Embryonic facial prominence (tissue), 1 donor: ENCODE measurements at regions not wholly inside any gene's neighbourhood (a gene's known extent, or its start where the extent isn't known, plus 50 kb on each side); places are given as distances from the start of the nearest gene placed in this dataset.
"Not testable (repeated sequence)": the region's sequence is repeated elsewhere in the genome, so short reads cannot be mapped to it uniquely, and the experiment has no call there.

Experiments
- DNase-seq: peaks from one replicate; pipeline ENCODE4 v3.0.0-alpha.2; 2016; ENCODE audit errors: extremely low spot score

GRCh38 chr7:130943981-130944380 is 210.0 kb upstream of the KLF14 start:
- no peak for DNase-seq

DNA sequence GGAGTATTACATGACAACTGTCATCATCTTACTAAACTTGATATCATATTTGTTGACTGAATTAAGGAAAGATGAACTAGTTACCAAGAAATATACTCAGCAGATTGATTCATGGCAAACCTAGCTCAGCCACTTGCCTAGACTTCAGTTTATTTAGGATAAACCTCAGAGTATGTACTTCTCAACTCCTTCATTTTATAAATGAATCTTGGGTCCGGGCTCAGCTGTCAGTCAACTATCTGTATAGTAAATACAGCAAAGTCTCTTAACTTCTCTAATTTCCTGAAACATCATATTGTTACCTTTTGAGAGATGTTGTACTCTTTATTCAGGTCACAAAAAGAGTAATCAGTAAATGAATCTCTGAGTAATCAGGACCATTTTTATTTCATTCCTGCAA is 211.0 kb upstream of the KLF14 start:
- DNase-seq, result no peak

DNA sequence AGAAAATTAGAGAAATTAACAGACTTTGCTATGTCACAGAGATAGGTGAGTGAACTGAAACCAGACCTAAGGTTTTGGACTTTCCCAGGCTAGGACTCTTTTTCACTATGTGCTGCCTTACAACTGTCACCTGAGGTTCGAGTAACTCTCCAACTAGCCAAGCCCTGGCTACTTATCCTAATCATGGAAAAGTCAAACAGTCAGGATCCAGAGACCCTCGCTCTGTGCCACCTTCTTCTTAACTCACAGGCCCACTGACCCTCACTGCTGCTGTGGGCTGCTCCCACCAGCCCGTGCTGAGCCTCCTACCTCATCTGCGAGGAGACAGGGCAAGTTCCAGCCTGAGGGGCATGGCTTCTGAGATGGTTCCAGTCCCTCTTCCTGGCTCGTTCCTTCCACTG is 211.4 kb upstream of the KLF14 start:
- no peak for DNase-seq

GRCh38 chr7:130946114-130946513 is 212.1 kb upstream of the KLF14 start:
- no peak for DNase-seq

DNA sequence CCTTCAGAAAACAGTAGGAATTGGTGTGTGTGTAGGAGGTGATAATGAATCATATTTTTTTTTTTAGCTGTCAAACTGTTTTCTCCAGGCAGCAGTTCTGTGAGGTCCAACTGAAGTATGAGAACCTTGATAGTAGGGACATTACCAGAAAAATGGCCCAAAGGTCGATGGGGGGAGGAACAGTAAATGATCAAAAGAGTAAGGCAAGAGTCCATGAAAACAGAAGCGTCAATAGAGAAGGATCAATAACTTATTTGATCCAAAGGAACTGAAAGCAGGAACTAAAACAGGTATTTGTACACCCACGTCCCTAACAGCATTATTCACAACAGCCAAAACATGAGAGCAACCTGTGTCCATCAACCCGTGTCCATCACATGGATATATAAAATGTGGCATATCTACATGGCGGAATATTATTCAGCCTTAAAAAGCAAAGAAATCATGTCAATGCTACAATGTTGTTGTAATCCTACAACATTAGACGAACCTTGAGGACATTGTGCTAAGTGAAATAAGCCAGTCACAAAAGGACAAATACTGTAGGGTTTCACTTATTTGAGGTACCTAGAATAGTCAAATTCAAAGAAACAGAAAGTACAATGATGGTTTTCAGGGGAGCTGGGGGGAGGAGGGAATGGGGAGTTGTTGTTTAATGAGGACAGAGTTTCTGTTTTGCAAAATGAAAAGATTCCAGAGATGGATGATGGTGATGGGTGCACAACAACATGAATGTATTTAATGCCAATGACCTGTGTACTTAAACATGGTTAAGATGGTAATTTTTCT is 214.0 kb upstream of the KLF14 start:
- no peak for DNase-seq

DNA sequence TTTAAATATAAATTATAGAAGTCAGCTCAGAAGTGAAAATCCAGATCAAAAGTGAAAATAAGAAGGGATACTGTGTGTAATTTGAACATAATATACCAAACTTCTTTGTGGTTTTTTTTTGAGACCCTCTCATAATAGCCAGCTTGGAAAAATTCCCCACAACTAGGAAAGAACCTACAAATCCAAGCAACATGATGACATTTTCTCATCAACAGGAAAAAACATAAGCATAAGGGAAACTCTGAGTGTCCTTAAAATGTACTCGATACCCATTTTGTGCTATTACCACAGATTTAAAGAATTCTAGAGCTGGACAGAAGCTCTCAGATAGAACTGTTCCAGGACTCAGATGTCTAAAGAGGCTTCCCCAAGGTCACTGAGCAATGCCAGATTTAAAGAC is 214.8 kb upstream of the KLF14 start:
- no peak for DNase-seq

GRCh38 chr7:130949550-130949949 is 215.5 kb upstream of the KLF14 start:
- no peak for DNase-seq

GRCh38 chr7:130950054-130950453 is 216.0 kb upstream of the KLF14 start:
- DNase-seq, result no peak

- DNase-seq, result no peak
These were observed 216.7 kb upstream of the KLF14 start for GRCh38 chr7:130950741-130951140.

- DNase-seq, result no peak
These were observed 217.4 kb upstream of the KLF14 start for GRCh38 chr7:130951303-130951975.

GRCh38 chr7:130951976-130952876 is 218.2 kb upstream of the KLF14 start:
- no peak for DNase-seq

DNA sequence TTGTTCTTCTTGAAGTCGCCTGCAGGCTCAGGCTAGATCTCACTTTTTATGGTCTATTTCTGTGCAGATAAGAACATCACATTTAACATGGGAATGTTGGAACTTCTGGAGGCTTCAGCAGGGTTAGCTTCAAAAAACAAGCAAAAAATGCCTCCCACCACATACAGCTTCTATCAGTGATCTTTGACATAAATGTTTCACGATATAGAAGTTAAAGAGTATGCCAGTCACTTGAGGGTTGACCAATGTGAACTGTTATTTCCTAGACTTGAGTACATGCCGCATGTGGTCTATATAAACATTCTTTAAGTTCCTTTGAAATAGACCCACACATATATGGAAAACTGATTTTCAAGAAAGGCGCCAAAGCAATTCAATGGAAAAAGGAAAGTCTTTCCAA is 219.2 kb upstream of the KLF14 start:
- DNase-seq, result no peak

- DNase-seq, result no peak
These were observed 221.0 kb upstream of the KLF14 start for GRCh38 chr7:130954918-130955564.

GRCh38 chr7:130955565-130955919 is 221.5 kb upstream of the KLF14 start:
- DNase-seq, result no peak

DNA sequence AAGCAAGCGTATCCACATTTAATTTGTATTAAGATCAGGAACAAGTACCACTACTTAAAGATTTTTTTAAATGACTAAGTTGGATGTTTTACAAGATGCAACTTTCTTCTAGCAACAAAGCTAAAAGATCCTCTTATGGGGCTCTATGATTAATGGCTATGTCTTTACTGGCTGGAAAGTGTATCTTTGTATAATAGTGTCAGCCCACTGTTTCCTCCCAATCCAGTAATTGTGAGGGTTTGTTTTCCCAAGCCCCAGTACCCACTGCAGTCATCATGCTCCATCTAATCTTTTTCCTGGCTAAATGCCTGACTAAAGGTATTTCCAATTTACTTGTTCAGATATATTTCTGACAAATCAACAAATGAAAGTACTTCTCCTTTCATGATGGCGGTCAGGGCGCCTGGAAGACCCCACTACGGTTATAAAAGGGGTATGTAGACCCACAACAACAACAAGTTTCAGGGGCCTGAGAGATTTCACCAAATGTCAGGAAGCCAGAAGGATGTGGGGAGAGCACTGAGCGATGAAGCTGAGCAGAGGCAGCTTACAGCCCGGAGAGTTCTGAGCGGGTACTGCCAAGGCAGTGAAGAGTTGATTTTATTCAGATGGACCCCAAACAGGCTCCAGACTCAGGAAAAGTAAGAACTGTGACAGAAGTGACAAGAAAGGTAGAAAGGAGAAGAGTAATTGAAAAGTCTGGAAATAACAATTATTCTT is 222.6 kb upstream of the KLF14 start:
- DNase-seq, result no peak

GRCh38 chr7:130957137-130957513 is 223.1 kb upstream of the KLF14 start:
- DNase-seq, result no peak

GRCh38 chr7:130957722-130958435 is 223.9 kb upstream of the KLF14 start:
- not testable (repeated sequence) for DNase-seq

DNA sequence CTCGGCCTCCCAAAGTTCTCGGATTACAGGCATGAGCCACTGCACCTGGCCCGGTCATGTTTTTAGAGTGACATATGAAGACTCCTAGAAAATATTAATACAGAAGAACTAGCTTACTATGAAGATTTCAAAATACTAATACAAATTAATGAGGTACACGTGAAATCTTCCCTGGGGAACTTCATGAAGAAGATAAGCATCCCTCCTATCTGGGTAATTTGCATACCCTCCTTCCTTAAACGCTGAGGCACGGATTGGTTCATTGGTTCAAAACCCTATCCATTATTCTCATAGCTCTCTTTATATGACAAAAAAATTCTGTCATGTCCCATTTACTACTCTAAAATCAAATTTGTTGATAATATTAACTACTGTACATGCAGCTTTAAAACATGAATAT is 224.8 kb upstream of the KLF14 start:
- DNase-seq, result no peak

DNA sequence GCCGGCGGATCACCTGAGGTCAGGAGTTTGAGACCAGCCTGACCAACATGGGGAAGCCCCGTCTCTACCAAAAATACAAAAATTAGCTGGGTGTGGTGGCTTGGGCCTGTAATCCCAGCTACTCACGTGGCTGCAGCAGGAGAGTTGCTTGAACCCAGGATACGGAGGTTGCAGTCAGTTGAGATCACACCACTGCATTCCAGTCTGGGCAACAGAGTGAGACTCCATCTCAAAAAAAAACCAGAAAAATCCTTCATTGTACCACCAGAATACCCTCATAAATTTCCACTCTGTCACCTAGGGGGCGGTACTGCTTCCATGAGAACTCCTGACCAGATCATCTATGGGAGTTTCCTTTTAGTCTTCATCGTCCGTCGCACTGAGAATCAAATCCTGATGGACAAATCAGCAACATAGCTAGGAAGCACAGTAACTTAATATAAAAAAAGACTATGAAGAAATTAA is 225.8 kb upstream of the KLF14 start:
- no peak for DNase-seq

- no peak for DNase-seq
These were observed 226.4 kb upstream of the KLF14 start for GRCh38 chr7:130960208-130960988.
